GM12872 (cell line): ENCODE measurements at regions not wholly inside any gene's neighbourhood (a gene's known extent, or its start where the extent isn't known, plus 50 kb on each side); places are given as distances from the start of the nearest gene placed in this dataset.

Experiments used
- CTCF ChIP-seq: IDR thresholded peaks from 3 replicates; pipeline ENCODE4 v1.5.1; 2011; ENCODE audit warnings: low read depth, mild to moderate bottlenecking, low read length, moderate library complexity; ENCODE audit not compliant: insufficient read depth

GRCh38 chr3:43159131-43159875 is 53.4 kb upstream of the POMGNT2 start:
- TF ChIP-seq CTCF: no peak

GRCh38 chr3:43156812-43157455 is 51.1 kb upstream of the POMGNT2 start:
- no peak for TF ChIP-seq CTCF

GRCh38 chr3:43155464-43156121 is 49.7 kb upstream of the POMGNT2 start:
- no peak for TF ChIP-seq CTCF
